Progenitor cell of endocrine pancreas (in vitro differentiated cells): ENCODE measurements at regions not wholly inside any gene's neighbourhood (a gene's known extent, or its start where the extent isn't known, plus 50 kb on each side); places are given as distances from the start of the nearest gene placed in this dataset.

Experiments used
- DNase-seq: peaks from one replicate; pipeline ENCODE4 v3.0.0; 2021; ENCODE audit warnings: low spot score; ENCODE audit not compliant: unreplicated experiment
- H3K27ac Mint-ChIP-seq: 2 replicates; pipeline ENCODE4 v1.8.0; 2021; ENCODE audit warnings: mild to moderate bottlenecking, moderate library complexity, mixed read lengths
- H3K27me3 Mint-ChIP-seq: 2 replicates; pipeline ENCODE4 v1.8.0; 2021; ENCODE audit warnings: mixed read lengths
- H3K36me3 Mint-ChIP-seq: 2 replicates; pipeline ENCODE4 v1.8.0; 2022; ENCODE audit warnings: mixed read lengths; ENCODE audit not compliant: insufficient read depth
- H3K4me1 Mint-ChIP-seq: 2 replicates; pipeline ENCODE4 v1.8.0; 2021; ENCODE audit warnings: low read depth, mixed read lengths
- H3K4me3 Mint-ChIP-seq: 2 replicates; pipeline ENCODE4 v1.8.0; 2021; ENCODE audit warnings: low read depth, mild to moderate bottlenecking, moderate library complexity, mixed read lengths
- H3K9me3 Mint-ChIP-seq: 2 replicates; pipeline ENCODE4 v1.8.0; 2021; ENCODE audit warnings: low read depth, mixed read lengths
- CTCF ChIP-seq: fragments of 200-600 bp; sonication (generic); IDR thresholded peaks from one replicate; pipeline ENCODE4 v1.5.0; 2021; ENCODE audit warnings: antibody characterized with exemption, mild to moderate bottlenecking; ENCODE audit not compliant: unreplicated experiment

- no peak for TF ChIP-seq CTCF
- Mint-ChIP-seq H3K9me3 (no peaks in the 10 kb centered on the region), H3K27ac (no peak overlapping the region), H3K36me3 (no peaks in the 10 kb centered on the region), H3K4me1 (no peaks in the 10 kb centered on the region), H3K4me3 (no peak overlapping the region), H3K27me3 (no peaks in the 10 kb centered on the region)
- DNase-seq: no peak
Measured at GRCh38 chr4:175910700-175911099, 98.6 kb upstream of the GPM6A start.

GRCh38 chr4:175916626-175917351 lies 104.7 kb upstream of the GPM6A start:
- peak overlapping the region; percentile 23 for H3K27ac Mint-ChIP-seq
- H3K9me3 Mint-ChIP-seq: no peaks in the 10 kb centered on the region
- no peaks in the 10 kb centered on the region for H3K4me1 Mint-ChIP-seq
- no peaks in the 10 kb centered on the region for H3K27me3 Mint-ChIP-seq
- no peak for TF ChIP-seq CTCF
- H3K36me3 Mint-ChIP-seq: no peaks in the 10 kb centered on the region
- H3K4me3 Mint-ChIP-seq: no peak overlapping the region
- DNase-seq: no peak

GRCh38 chr4:175927121-175927520 lies 115.1 kb upstream of the GPM6A start:
- Mint-ChIP-seq H3K27ac (no peak overlapping the region), H3K27me3 (no peaks in the 10 kb centered on the region), H3K4me3 (no peak overlapping the region), H3K9me3 (no peaks in the 10 kb centered on the region), H3K36me3 (no peaks in the 10 kb centered on the region), H3K4me1 (peaks cover 2% of the 10 kb centered on the region)
- DNase-seq: no peak
- TF ChIP-seq CTCF: no peak

GRCh38 chr4:175929441-175929840 lies 117.4 kb upstream of the GPM6A start:
- Mint-ChIP-seq H3K36me3 (no peaks in the 10 kb centered on the region), H3K9me3 (no peaks in the 10 kb centered on the region), H3K4me1 (peaks cover 2% of the 10 kb centered on the region), H3K4me3 (no peak overlapping the region), H3K27ac (no peak overlapping the region), H3K27me3 (no peaks in the 10 kb centered on the region)
- no peak for DNase-seq
- no peak for TF ChIP-seq CTCF

GRCh38 chr4:175929932-175930331 lies 117.9 kb upstream of the GPM6A start:
- Mint-ChIP-seq H3K9me3 (no peaks in the 10 kb centered on the region), H3K4me1 (peaks cover 4% of the 10 kb centered on the region), H3K4me3 (no peak overlapping the region), H3K27me3 (no peaks in the 10 kb centered on the region), H3K27ac (no peak overlapping the region), H3K36me3 (no peaks in the 10 kb centered on the region)
- no peak for DNase-seq
- no peak for TF ChIP-seq CTCF
